ENCODE measurements at regions not wholly inside any gene's neighbourhood (a gene's known extent, or its start where the extent isn't known, plus 50 kb on each side); places are given as distances from the start of the nearest gene placed in this dataset.

- TF ChIP-seq, protein P1, sequence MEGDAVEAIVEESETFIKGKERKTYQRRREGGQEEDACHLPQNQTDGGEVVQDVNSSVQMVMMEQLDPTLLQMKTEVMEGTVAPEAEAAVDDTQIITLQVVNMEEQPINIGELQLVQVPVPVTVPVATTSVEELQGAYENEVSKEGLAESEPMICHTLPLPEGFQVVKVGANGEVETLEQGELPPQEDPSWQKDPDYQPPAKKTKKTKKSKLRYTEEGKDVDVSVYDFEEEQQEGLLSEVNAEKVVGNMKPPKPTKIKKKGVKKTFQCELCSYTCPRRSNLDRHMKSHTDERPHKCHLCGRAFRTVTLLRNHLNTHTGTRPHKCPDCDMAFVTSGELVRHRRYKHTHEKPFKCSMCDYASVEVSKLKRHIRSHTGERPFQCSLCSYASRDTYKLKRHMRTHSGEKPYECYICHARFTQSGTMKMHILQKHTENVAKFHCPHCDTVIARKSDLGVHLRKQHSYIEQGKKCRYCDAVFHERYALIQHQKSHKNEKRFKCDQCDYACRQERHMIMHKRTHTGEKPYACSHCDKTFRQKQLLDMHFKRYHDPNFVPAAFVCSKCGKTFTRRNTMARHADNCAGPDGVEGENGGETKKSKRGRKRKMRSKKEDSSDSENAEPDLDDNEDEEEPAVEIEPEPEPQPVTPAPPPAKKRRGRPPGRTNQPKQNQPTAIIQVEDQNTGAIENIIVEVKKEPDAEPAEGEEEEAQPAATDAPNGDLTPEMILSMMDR (tag by site-specific recombination; IDR thresholded peaks at IDR 0.05), result no peak
- TF ChIP-seq ZNF175 (tag by site-specific recombination; IDR thresholded peaks at IDR 0.05) (no peak), ZNF624 (tag by site-specific recombination; IDR thresholded peaks at IDR 0.05) (no peak), TCF7L2 (IDR thresholded peaks at IDR 0.05; ENCODE audit: borderline replicate concordance, low read depth, low read length) (no peak), ZNF324 (tag by site-specific recombination; IDR thresholded peaks at IDR 0.05) (no peak), ZNF558 (tag by site-specific recombination; IDR thresholded peaks at IDR 0.05) (no peak), ZNF112 (tag by site-specific recombination; IDR thresholded peaks at IDR 0.05) (no peak), ZNF274 (IDR thresholded peaks at IDR 0.05; ENCODE audit: low read length) (no peak), ZNF274 (tag by site-specific recombination; IDR thresholded peaks at IDR 0.05; ENCODE audit: borderline replicate concordance) (no peak), SP7 (tag by site-specific recombination; IDR thresholded peaks at IDR 0.05) (no peak), ZNF544 (tag by site-specific recombination; IDR thresholded peaks at IDR 0.05) (no peak), ZNF146 (tag by site-specific recombination; IDR thresholded peaks at IDR 0.05) (no peak), ZNF24 (tag by site-specific recombination; IDR thresholded peaks at IDR 0.05) (no peak), ZNF510 (tag by site-specific recombination; IDR thresholded peaks at IDR 0.05; ENCODE audit: insufficient replicate concordance) (no peak)
These were observed 212.6 kb downstream of the SPATA31D1 start for GRCh38 chr9:82201196-82201595.
